ENCODE measurements at regions not wholly inside any gene's neighbourhood (a gene's known extent, or its start where the extent isn't known, plus 50 kb on each side); places are given as distances from the start of the nearest gene placed in this dataset.
"Not testable (repeated sequence)": the region's sequence is repeated elsewhere in the genome, so short reads cannot be mapped to it uniquely, and the experiment has no call there.

DNA sequence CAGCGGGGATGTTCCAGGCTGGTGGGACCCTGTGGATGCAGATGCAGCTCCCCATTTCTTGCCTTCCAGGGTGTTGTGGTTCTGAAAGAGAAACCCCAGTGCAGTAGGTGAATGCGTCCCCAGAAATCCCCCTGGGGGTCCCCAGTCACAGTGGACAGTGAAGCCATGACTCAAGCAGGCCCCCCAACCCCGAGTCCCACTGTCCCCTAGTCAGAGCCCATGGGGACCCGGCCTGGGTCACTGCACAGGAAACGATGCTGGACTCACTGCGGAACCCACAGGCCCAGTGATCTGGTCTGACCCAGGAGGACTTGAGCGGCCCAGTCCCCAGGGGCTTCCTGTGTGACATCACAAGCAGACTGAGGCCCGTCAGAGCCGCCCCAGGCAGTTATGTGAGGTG is 341.4 kb downstream of the ADGRD1 start:
- not testable (repeated sequence) for BruUV-seq (replicated peaks); DNase-seq; H3K36me3 ChIP-seq (ENCODE audit: control insufficient read depth, insufficient read depth, low read length)

DNA sequence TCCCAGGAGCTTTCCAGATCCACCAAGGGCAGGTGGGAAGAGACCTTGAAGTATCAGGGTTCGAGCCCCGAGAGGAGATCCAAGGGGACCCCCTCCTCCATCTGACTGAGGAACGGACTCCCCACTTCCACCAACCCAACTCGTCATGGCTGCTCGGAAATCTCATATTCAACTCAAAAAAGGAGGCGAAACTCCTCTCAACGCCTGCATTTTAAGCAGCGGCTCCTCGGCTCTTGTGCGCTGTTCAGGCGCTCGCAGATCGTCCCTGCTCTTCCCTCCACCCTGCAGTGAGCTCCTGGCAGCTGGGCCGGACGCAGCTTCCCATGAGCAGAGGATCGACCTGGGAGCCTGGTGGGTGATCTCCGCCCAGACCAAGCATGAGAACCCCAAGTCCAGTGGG is 341.9 kb downstream of the ADGRD1 start:
- H3K4me3 ChIP-seq (ENCODE audit: insufficient read depth, low read depth, low read length); H3K14ac ChIP-seq (replicated peaks; ENCODE audit: low read depth, low read length); H3K4me1 ChIP-seq (ENCODE audit: control insufficient read depth, insufficient read depth, low read length); CTCF ChIA-PET; H3K4ac ChIP-seq (ENCODE audit: low read depth, low read length); H3K9me1 ChIP-seq (ENCODE audit: insufficient read depth, low read length); intact Hi-C loops (cut with micrococcal nuclease); H3K27me3 ChIP-seq (ENCODE audit: control insufficient read depth, insufficient read depth, low read length); H3K9ac ChIP-seq (ENCODE audit: low read depth, low read length); H4K91ac ChIP-seq (ENCODE audit: insufficient read depth, low read depth, low read length); in situ Hi-C loops (cut with MboI; ENCODE audit: low sequenced_read_pairs); H3K79me1 ChIP-seq (ENCODE audit: low read depth in 1 of 2, low read length in 2 of 2); H2AK9ac ChIP-seq (replicated peaks; ENCODE audit: low read depth, low read length, poor library complexity); H3K9me3 ChIP-seq (ENCODE audit: control insufficient read depth, insufficient read depth, low read length); H3K4me2 ChIP-seq (ENCODE audit: low read depth, low read length); H3K18ac ChIP-seq (ENCODE audit: low read depth, low read length); dilution Hi-C loops (cut with HindIII; ENCODE audit: low sequenced_read_pairs, unreplicated experiment); H2BK5ac ChIP-seq (ENCODE audit: low read depth, low read length, poor library complexity, severe bottlenecking); DNase-seq; POLR2A ChIA-PET (ENCODE audit: unreplicated experiment); H3K27ac ChIP-seq (ENCODE audit: insufficient read depth, low read length); BruUV-seq (replicated peaks); H4K20me1 ChIP-seq (ENCODE audit: insufficient read depth, low read length); H2BK15ac ChIP-seq (ENCODE audit: low read depth, low read length); H2BK120ac ChIP-seq (ENCODE audit: low read depth, low read length); H3K23ac ChIP-seq (ENCODE audit: low read depth, low read length); H4K5ac ChIP-seq (ENCODE audit: low read depth, low read length); H2AFZ ChIP-seq (replicated peaks; ENCODE audit: low read length, poor library complexity); H4K8ac ChIP-seq (ENCODE audit: low read depth in 2 of 2, low read length in 2 of 2); H2BK20ac ChIP-seq (ENCODE audit: low read depth, low read length); H3K36me3 ChIP-seq (ENCODE audit: control insufficient read depth, insufficient read depth, low read length); H2AK5ac ChIP-seq (ENCODE audit: low read depth, low read length); H3K56ac ChIP-seq (ENCODE audit: extremely low read depth, insufficient read depth, low read length); ATAC-seq (ENCODE audit: low read depth): not testable (repeated sequence)
- 43% methylated on average over 7 of the region's 17 CpGs; no CpG with 5 or more reads in 1 of the 2 experiments for WGBS, 2 experiments (ENCODE audit: extremely low coverage in 2 of 2, insufficient read length in 1 of 2)

More for the DNA sequence above, 341.4 kb downstream of the ADGRD1 start:
- H3K4me3 ChIP-seq (ENCODE audit: insufficient read depth, low read depth, low read length); H2BK15ac ChIP-seq (ENCODE audit: low read depth, low read length); CTCF ChIA-PET; H4K5ac ChIP-seq (ENCODE audit: low read depth, low read length); H2AK9ac ChIP-seq (replicated peaks; ENCODE audit: low read depth, low read length, poor library complexity); H3K4ac ChIP-seq (ENCODE audit: low read depth, low read length); H3K9me1 ChIP-seq (ENCODE audit: insufficient read depth, low read length); H3K56ac ChIP-seq (ENCODE audit: extremely low read depth, insufficient read depth, low read length); H3K18ac ChIP-seq (ENCODE audit: low read depth, low read length); H3K23ac ChIP-seq (ENCODE audit: low read depth, low read length); H3K27ac ChIP-seq (ENCODE audit: insufficient read depth, low read length); H4K8ac ChIP-seq (ENCODE audit: low read depth in 2 of 2, low read length in 2 of 2); H3K79me1 ChIP-seq (ENCODE audit: low read depth in 1 of 2, low read length in 2 of 2); H2BK20ac ChIP-seq (ENCODE audit: low read depth, low read length); dilution Hi-C loops (cut with HindIII; ENCODE audit: low sequenced_read_pairs, unreplicated experiment); H2BK5ac ChIP-seq (ENCODE audit: low read depth, low read length, poor library complexity, severe bottlenecking); intact Hi-C loops (cut with micrococcal nuclease); H2AFZ ChIP-seq (replicated peaks; ENCODE audit: low read length, poor library complexity); H4K91ac ChIP-seq (ENCODE audit: insufficient read depth, low read depth, low read length); H3K4me1 ChIP-seq (ENCODE audit: control insufficient read depth, insufficient read depth, low read length); H3K14ac ChIP-seq (replicated peaks; ENCODE audit: low read depth, low read length); POLR2A ChIA-PET (ENCODE audit: unreplicated experiment); H2AK5ac ChIP-seq (ENCODE audit: low read depth, low read length); H2BK120ac ChIP-seq (ENCODE audit: low read depth, low read length); H4K20me1 ChIP-seq (ENCODE audit: insufficient read depth, low read length); H3K4me2 ChIP-seq (ENCODE audit: low read depth, low read length); H3K9me3 ChIP-seq (ENCODE audit: control insufficient read depth, insufficient read depth, low read length); H3K27me3 ChIP-seq (ENCODE audit: control insufficient read depth, insufficient read depth, low read length); H3K9ac ChIP-seq (ENCODE audit: low read depth, low read length); in situ Hi-C loops (cut with MboI; ENCODE audit: low sequenced_read_pairs); ATAC-seq (ENCODE audit: low read depth): not testable (repeated sequence)
- no CpG with 5 or more reads among the region's 9 CpGs for WGBS, 2 experiments (ENCODE audit: extremely low coverage in 2 of 2, insufficient read length in 1 of 2)

Data from IMR-90 (cell line).